Upper lobe of left lung (tissue), 4 donors: ENCODE measurements at regions not wholly inside any gene's neighbourhood (a gene's known extent, or its start where the extent isn't known, plus 50 kb on each side); places are given as distances from the start of the nearest gene placed in this dataset.

Source experiments
- CTCF ChIP-seq, 6 experiments: fragments of 450-650 bp in 4 of 6; fragments of 200-600 bp in 2 of 6; sonication (generic) in 2 of 6; IDR thresholded peaks; one replicate each; pipeline ENCODE4 v1.5.1; 2016 to 2019; ENCODE audit warnings: antibody characterized with exemption in 6 of 6
- EP300 ChIP-seq, 4 donors: sonication (generic); formaldehyde crosslinking; IDR thresholded peaks; one replicate each; pipeline ENCODE4 v1.5.1; 2017; ENCODE audit warnings: antibody characterized with exemption in 4 of 4, control low read depth in 2 of 4
- POLR2A ChIP-seq, 4 donors: fragments of 450-650 bp; IDR thresholded peaks; one replicate each; pipeline ENCODE4 v1.5.1; 2016 to 2017; ENCODE audit warnings: antibody characterized with exemption in 4 of 4, mild to moderate bottlenecking in 2 of 4
- POLR2AphosphoS5 ChIP-seq, 2 donors: sonication (generic); formaldehyde crosslinking; IDR thresholded peaks; one replicate each; pipeline ENCODE4 v1.5.1; 2017; ENCODE audit warnings: antibody characterized with exemption in 2 of 2

GRCh38 chr3:55191911-55192775, 264.3 kb upstream of the LRTM1 start:
- TF ChIP-seq CTCF (IDR thresholded peaks at IDR 0.05): no peak
- no peak for TF ChIP-seq POLR2AphosphoS5 (IDR thresholded peaks at IDR 0.05)
- no peak for TF ChIP-seq POLR2A (IDR thresholded peaks at IDR 0.05)
- no peak for TF ChIP-seq EP300 (IDR thresholded peaks at IDR 0.05)
